ENCODE measurements at regions not wholly inside any gene's neighbourhood (a gene's known extent, or its start where the extent isn't known, plus 50 kb on each side); places are given as distances from the start of the nearest gene placed in this dataset.
"Not testable (repeated sequence)": the region's sequence is repeated elsewhere in the genome, so short reads cannot be mapped to it uniquely, and the experiment has no call there.

DNA sequence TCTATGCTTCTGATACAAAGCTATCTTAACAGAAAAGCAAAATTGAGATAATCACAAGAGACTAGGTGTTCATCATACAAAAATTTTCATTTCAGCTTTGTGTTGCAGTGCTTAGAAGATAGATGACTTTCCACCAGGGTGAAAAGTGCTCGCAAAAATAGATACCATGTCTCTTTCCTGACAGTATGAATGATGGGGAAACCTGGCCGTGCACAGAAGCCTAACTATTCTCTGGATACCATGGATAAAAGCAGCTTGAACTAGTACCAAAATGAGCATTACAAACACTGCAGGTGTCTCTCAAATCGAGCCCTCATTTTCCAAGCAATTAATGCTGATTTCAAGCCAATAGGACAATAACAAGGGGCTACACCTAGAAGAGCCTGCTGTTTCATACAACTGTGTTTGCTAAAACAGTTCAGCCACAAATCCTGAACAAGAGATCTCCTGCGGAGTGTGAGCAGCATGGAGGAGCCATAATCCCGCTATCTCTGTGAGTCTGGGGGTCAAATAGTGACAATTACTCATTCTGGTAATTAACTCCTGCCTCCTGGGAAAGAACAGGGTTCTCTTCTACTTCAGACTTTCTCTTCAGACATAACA lies 507.6 kb downstream of the PID1 start:
- intact Hi-C loops (cut with micrococcal nuclease) = no loop called here
- H3K9me3 Mint-ChIP-seq = peaks cover 3% of the 10 kb centered on the region

DNA sequence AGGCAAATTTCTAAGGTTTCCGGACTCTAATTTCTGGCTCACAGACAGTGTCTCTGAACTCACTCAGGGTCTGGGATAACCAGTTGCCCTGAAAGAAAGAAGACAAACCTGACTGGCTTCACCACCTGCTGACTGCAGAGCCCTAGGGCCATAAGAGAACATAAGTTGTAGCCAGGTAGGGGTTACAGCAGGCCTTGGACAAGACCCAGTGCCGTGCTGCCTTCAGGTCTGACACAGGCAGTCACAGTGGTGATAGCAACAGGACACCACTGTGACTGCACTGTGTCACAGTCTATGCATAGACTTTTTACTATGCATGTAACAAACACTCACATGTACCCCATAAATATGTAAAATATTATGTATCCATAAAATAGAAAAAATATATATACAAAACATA lies 508.5 kb downstream of the PID1 start:
- peaks cover 3% of the 10 kb centered on the region for H3K9me3 Mint-ChIP-seq
- DNase-seq (ENCODE audit: low spot score) = no peak
- no peak overlapping the region for H3K27ac Mint-ChIP-seq
- intact Hi-C loops (cut with micrococcal nuclease) = no loop called here
- no peaks in the 10 kb centered on the region for H3K27me3 Mint-ChIP-seq (ENCODE audit: insufficient read depth)
- H3K36me3 Mint-ChIP-seq (ENCODE audit: low read depth) = no peaks in the 10 kb centered on the region
- no peak overlapping the region for H3K4me3 Mint-ChIP-seq
- no peaks in the 10 kb centered on the region for H3K4me1 Mint-ChIP-seq (ENCODE audit: low read depth)

More for the DNA sequence above, 507.6 kb downstream of the PID1 start:
- no peak overlapping the region for H3K27ac Mint-ChIP-seq
- no peaks in the 10 kb centered on the region for H3K36me3 Mint-ChIP-seq (ENCODE audit: low read depth)
- no peak for DNase-seq (ENCODE audit: low spot score)
- no peak overlapping the region for H3K4me3 Mint-ChIP-seq
- no peaks in the 10 kb centered on the region for H3K4me1 Mint-ChIP-seq (ENCODE audit: low read depth)
- H3K27me3 Mint-ChIP-seq (ENCODE audit: insufficient read depth) = no peaks in the 10 kb centered on the region

GRCh38 chr2:228755661-228756060 lies 515.4 kb downstream of the PID1 start:
- H3K9me3 Mint-ChIP-seq; H3K4me1 Mint-ChIP-seq (ENCODE audit: low read depth); H3K27me3 Mint-ChIP-seq (ENCODE audit: insufficient read depth); intact Hi-C loops (cut with micrococcal nuclease); H3K27ac Mint-ChIP-seq; H3K4me3 Mint-ChIP-seq; H3K36me3 Mint-ChIP-seq (ENCODE audit: low read depth); DNase-seq (ENCODE audit: low spot score): not testable (repeated sequence)

DNA sequence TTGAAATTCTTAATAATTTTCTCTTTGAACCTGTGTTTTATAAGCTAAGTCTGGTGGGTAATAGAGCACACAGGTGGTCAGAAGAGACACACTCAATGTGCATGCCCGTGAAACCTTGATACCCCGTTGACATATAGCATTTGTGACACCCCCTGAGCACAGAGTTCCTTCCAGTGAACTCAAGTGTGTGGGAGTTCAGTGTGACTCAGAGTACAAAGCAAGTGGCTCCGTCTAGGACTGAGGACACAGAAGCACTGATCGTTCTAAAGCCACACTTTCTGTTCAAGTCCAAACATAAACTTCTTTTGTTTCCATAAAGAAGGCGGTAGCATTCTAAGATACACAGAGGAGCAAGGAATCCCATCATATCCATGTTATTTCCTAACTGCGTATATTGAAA lies 523.6 kb downstream of the PID1 start:
- no peaks in the 10 kb centered on the region for H3K36me3 Mint-ChIP-seq (ENCODE audit: low read depth)

GRCh38 chr2:228738671-228739380 lies 532.3 kb downstream of the PID1 start:
- DNase-seq (ENCODE audit: low spot score) = no peak
- Mint-ChIP-seq H3K9me3 (peaks cover 8% of the 10 kb centered on the region), H3K27ac (no peak overlapping the region), H3K4me1 (ENCODE audit: low read depth) (no peaks in the 10 kb centered on the region), H3K36me3 (ENCODE audit: low read depth) (no peaks in the 10 kb centered on the region), H3K27me3 (ENCODE audit: insufficient read depth) (no peaks in the 10 kb centered on the region), H3K4me3 (no peak overlapping the region)
- intact Hi-C loops (cut with micrococcal nuclease) = no loop called here

More for the DNA sequence above, 523.6 kb downstream of the PID1 start:
- H3K27ac Mint-ChIP-seq = no peak overlapping the region
- intact Hi-C loops (cut with micrococcal nuclease) = no loop called here
- DNase-seq (ENCODE audit: low spot score) = no peak
- H3K4me3 Mint-ChIP-seq = no peak overlapping the region
- no peaks in the 10 kb centered on the region for H3K4me1 Mint-ChIP-seq (ENCODE audit: low read depth)
- no peaks in the 10 kb centered on the region for H3K9me3 Mint-ChIP-seq
- no peaks in the 10 kb centered on the region for H3K27me3 Mint-ChIP-seq (ENCODE audit: insufficient read depth)

GRCh38 chr2:228735697-228736096 lies 535.4 kb downstream of the PID1 start:
- Mint-ChIP-seq H3K27me3 (ENCODE audit: insufficient read depth) (no peaks in the 10 kb centered on the region), H3K36me3 (ENCODE audit: low read depth) (no peaks in the 10 kb centered on the region), H3K4me3 (no peak overlapping the region), H3K27ac (no peak overlapping the region), H3K9me3 (peaks cover 4% of the 10 kb centered on the region), H3K4me1 (ENCODE audit: low read depth) (no peaks in the 10 kb centered on the region)
- intact Hi-C loops (cut with micrococcal nuclease) = no loop called here
- no peak for DNase-seq (ENCODE audit: low spot score)

DNA sequence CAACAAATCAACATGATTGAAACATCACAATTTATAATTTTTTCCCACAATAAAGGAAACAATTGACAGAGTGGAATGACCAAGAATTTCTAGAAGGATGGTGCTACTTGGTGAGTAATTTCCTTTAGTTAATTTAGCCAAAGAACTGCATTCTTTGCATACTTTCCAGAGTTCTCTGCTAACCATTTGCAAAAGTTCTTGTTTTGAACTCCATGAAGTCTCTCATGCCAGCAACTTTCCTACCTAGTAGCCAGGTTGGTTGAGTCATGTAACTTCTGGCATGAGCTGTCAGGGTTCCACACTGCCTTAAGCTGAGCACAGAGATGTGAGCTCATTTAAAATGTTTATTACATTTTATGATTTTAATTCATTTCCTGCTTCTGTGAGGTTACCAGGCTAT lies 539.6 kb downstream of the PID1 start:
- no peaks in the 10 kb centered on the region for H3K27me3 Mint-ChIP-seq (ENCODE audit: insufficient read depth)
- no peak for DNase-seq (ENCODE audit: low spot score)
- H3K4me1 Mint-ChIP-seq (ENCODE audit: low read depth) = no peaks in the 10 kb centered on the region
- H3K36me3 Mint-ChIP-seq (ENCODE audit: low read depth) = no peaks in the 10 kb centered on the region
- no peak overlapping the region for H3K4me3 Mint-ChIP-seq
- intact Hi-C loops (cut with micrococcal nuclease) = no loop called here
- H3K9me3 Mint-ChIP-seq = peaks cover 4% of the 10 kb centered on the region
- H3K27ac Mint-ChIP-seq = no peak overlapping the region

DNA sequence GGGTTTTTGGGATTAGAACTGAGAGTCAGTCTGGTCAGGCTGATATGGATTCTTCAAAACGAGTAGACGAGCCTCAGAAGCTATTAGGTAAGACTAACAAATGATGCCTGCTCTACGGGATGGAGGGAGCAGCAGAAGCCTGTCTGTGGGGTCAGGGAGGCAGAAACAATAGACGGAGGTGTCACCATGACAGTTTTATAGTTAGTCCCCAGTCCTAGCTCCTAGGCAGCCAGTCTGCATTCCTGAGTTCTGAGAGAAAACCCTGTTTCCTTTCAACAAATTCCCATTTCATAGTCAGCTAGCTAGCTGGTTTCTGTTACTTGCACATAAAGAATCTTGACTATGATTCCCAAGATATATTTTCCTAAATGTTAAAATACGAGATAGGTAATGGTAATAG lies 542.1 kb downstream of the PID1 start:
- Mint-ChIP-seq H3K9me3 (no peaks in the 10 kb centered on the region), H3K4me1 (ENCODE audit: low read depth) (no peaks in the 10 kb centered on the region), H3K27me3 (ENCODE audit: insufficient read depth) (no peaks in the 10 kb centered on the region), H3K36me3 (ENCODE audit: low read depth) (no peaks in the 10 kb centered on the region), H3K4me3 (no peak overlapping the region), H3K27ac (no peak overlapping the region)
- no peak for DNase-seq (ENCODE audit: low spot score)
- intact Hi-C loops (cut with micrococcal nuclease) = no loop called here

DNA sequence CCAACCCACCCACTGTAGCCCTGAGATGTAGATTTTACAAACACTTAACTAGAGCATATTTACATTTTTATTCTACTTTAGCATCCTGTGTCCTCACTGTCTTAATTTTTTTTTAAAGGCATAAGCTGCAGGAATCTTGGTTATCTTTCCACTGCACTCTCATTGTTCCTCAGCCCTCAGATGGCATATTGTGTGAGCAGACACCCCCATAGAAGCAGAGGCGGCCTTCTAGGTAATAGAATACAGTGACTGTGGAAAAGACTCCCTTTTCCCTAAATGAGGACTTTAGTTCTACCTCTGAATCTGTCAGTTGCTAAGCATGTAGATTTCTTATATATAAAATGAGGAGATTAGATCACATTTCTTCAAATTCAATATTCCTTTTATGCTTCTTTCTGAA lies 543.5 kb upstream of the SPHKAP start:
- no peaks in the 10 kb centered on the region for H3K9me3 Mint-ChIP-seq
- no peak for DNase-seq (ENCODE audit: low spot score)
- intact Hi-C loops (cut with micrococcal nuclease) = no loop called here
- no peak overlapping the region for H3K27ac Mint-ChIP-seq
- H3K4me1 Mint-ChIP-seq (ENCODE audit: low read depth) = no peaks in the 10 kb centered on the region
- no peak overlapping the region for H3K4me3 Mint-ChIP-seq
- H3K36me3 Mint-ChIP-seq (ENCODE audit: low read depth) = no peaks in the 10 kb centered on the region
- no peaks in the 10 kb centered on the region for H3K27me3 Mint-ChIP-seq (ENCODE audit: insufficient read depth)

- no peaks in the 10 kb centered on the region for H3K36me3 Mint-ChIP-seq (ENCODE audit: low read depth)
- DNase-seq (ENCODE audit: low spot score) = no peak
- no peaks in the 10 kb centered on the region for H3K9me3 Mint-ChIP-seq
- no peaks in the 10 kb centered on the region for H3K4me1 Mint-ChIP-seq (ENCODE audit: low read depth)
- no peak overlapping the region for H3K27ac Mint-ChIP-seq
- no peaks in the 10 kb centered on the region for H3K27me3 Mint-ChIP-seq (ENCODE audit: insufficient read depth)
- no peak overlapping the region for H3K4me3 Mint-ChIP-seq
- intact Hi-C loops (cut with micrococcal nuclease) = no loop called here
Observed at GRCh38 chr2:228723599-228723998, 542.1 kb upstream of the SPHKAP start.

DNA sequence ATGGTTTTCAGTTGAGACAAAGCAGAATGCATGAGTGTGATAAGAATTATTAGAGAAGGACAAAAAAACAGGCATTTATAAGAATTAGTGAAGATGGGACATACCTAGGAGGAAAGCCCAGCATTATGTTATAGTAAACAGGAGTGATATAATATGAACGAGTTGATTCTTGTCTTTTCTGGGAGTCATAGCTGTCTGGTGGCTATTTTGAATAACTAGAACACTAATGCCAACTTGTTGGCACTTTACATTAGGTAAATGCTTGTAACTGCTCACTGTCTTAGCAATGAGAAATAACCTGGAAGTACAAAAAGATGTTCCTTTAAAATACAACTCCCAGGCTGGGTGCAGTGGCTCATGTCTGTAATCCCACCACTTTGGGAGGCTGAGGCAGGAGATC lies 540.8 kb upstream of the SPHKAP start:
- no peak overlapping the region for H3K27ac Mint-ChIP-seq
- no peaks in the 10 kb centered on the region for H3K4me1 Mint-ChIP-seq (ENCODE audit: low read depth)
- intact Hi-C loops (cut with micrococcal nuclease) = no loop called here
- H3K9me3 Mint-ChIP-seq = no peaks in the 10 kb centered on the region
- no peak for DNase-seq (ENCODE audit: low spot score)
- no peaks in the 10 kb centered on the region for H3K27me3 Mint-ChIP-seq (ENCODE audit: insufficient read depth)
- no peaks in the 10 kb centered on the region for H3K36me3 Mint-ChIP-seq (ENCODE audit: low read depth)
- no peak overlapping the region for H3K4me3 Mint-ChIP-seq

DNA sequence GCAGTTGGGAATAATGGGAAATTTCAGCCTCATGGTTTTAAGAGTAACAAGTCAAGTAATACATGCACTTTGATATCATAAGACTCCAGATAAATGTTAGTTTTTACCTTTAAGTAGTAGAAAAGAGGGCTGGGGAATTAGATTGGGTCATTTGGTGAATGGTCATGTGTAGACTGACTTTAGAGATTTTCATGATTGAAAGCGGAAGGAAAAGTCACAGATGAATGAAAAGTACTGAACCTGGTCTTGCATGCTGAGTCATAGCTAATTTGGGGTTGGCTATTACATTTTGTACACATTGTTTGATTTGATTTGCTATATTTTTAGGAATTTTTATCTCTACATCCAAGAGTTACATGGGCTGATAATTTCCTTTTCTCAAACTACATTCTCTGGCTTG lies 539.4 kb upstream of the SPHKAP start:
- Mint-ChIP-seq H3K36me3 (ENCODE audit: low read depth) (no peaks in the 10 kb centered on the region), H3K4me1 (ENCODE audit: low read depth) (no peaks in the 10 kb centered on the region), H3K9me3 (no peaks in the 10 kb centered on the region), H3K27ac (no peak overlapping the region), H3K4me3 (no peak overlapping the region), H3K27me3 (ENCODE audit: insufficient read depth) (no peaks in the 10 kb centered on the region)
- intact Hi-C loops (cut with micrococcal nuclease) = no loop called here
- no peak for DNase-seq (ENCODE audit: low spot score)

DNA sequence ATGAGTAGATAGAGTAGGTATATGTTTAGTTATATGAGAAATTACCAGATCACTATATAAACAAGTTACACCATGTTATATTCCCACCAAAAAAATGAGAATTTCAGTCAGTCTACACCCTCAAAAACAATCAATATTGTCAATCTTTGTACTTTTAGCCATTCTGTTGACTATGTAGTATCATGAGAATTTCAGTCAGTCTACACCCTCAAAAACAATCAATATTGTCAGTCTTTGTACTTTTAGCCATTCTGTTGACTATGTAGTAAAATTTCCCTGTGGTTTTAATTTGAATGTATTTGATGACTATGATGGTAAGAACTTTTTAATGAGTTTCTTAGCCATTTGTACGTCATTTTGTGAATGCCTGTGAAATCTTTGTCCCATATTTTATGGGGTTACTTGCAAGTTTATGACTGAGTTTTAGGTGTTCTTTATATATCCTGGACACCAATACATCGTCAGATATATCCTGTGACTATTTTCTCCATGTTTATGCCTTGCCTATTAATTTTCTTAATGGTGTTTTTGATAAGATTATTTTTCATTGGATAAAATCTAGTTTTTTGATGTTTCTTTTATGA lies 528.4 kb upstream of the SPHKAP start:
- H3K4me3 Mint-ChIP-seq = no peak overlapping the region
- H3K27me3 Mint-ChIP-seq (ENCODE audit: insufficient read depth) = no peaks in the 10 kb centered on the region
- H3K9me3 Mint-ChIP-seq = peaks cover 5% of the 10 kb centered on the region
- H3K36me3 Mint-ChIP-seq (ENCODE audit: low read depth) = no peaks in the 10 kb centered on the region
- no peak overlapping the region for H3K27ac Mint-ChIP-seq
- no peak for DNase-seq (ENCODE audit: low spot score)
- no peaks in the 10 kb centered on the region for H3K4me1 Mint-ChIP-seq (ENCODE audit: low read depth)
- intact Hi-C loops (cut with micrococcal nuclease) = no loop called here
